H9 (cell line): ENCODE measurements at regions not wholly inside any gene's neighbourhood (a gene's known extent, or its start where the extent isn't known, plus 50 kb on each side); places are given as distances from the start of the nearest gene placed in this dataset.

ENCODE experiments used
- DNase-seq: peaks from one replicate; pipeline ENCODE4 v3.0.0-alpha.2; 2017
- H2AFZ ChIP-seq: one replicate; pipeline ENCODE4 v1.6.1; 2013; ENCODE audit warnings: mild to moderate bottlenecking, low read length, control low read depth, moderate library complexity
- H2AK5ac ChIP-seq: 2 replicates; pipeline ENCODE4 v1.6.1; 2013; ENCODE audit warnings: low read length, control low read depth, mixed read lengths; ENCODE audit not compliant: insufficient read length
- H2BK120ac ChIP-seq: one replicate; pipeline ENCODE4 v1.6.1; 2013; ENCODE audit warnings: low read depth, mild to moderate bottlenecking, low read length, control low read depth, inconsistent platforms; ENCODE audit not compliant: poor library complexity, severe bottlenecking
- H2BK12ac ChIP-seq: 2 replicates; pipeline ENCODE4 v1.6.1; 2013; ENCODE audit warnings: low read length, control low read depth, mixed read lengths, low read depth; ENCODE audit not compliant: insufficient read length
- H2BK15ac ChIP-seq: 2 replicates; pipeline ENCODE4 v1.6.1; 2013; ENCODE audit warnings: low read depth, low read length, control low read depth
- H2BK20ac ChIP-seq: one replicate; pipeline ENCODE4 v1.6.1; 2013; ENCODE audit warnings: low read depth, mild to moderate bottlenecking, low read length, control low read depth, inconsistent platforms; ENCODE audit not compliant: poor library complexity, severe bottlenecking
- H2BK5ac ChIP-seq: 2 replicates; pipeline ENCODE4 v1.6.1; 2013; ENCODE audit warnings: low read length, control low read depth, mixed read lengths; ENCODE audit not compliant: insufficient read length
- H3K14ac ChIP-seq: 2 replicates; pipeline ENCODE4 v1.6.1; 2013; ENCODE audit warnings: low read length, control low read depth; ENCODE audit not compliant: insufficient read depth
- H3K18ac ChIP-seq: 2 replicates; pipeline ENCODE4 v1.6.1; 2013; ENCODE audit warnings: low read depth, mild to moderate bottlenecking, mixed read lengths, low read length, control low read depth; ENCODE audit not compliant: insufficient read length
- H3K23ac ChIP-seq: 2 replicates; pipeline ENCODE4 v1.6.1; 2013; ENCODE audit warnings: low read length, control low read depth, mixed read lengths, low read depth; ENCODE audit not compliant: insufficient read length
- H3K23me2 ChIP-seq: 2 replicates; pipeline ENCODE4 v1.6.1; 2013; ENCODE audit warnings: low read depth, mild to moderate bottlenecking, mixed read lengths, low read length, control low read depth; ENCODE audit not compliant: insufficient read length, poor library complexity, severe bottlenecking
- H3K27ac ChIP-seq: 2 replicates; pipeline ENCODE4 v1.5.1; 2013; ENCODE audit warnings: low read length, control low read depth, mixed read lengths, low read depth; ENCODE audit not compliant: insufficient read length
- H3K27me3 ChIP-seq: 2 replicates; pipeline ENCODE4 v1.6.1; 2013; ENCODE audit warnings: low read length, control low read depth, inconsistent platforms; ENCODE audit not compliant: insufficient read depth
- H3K4ac ChIP-seq: 2 replicates; pipeline ENCODE4 v1.6.1; 2013; ENCODE audit warnings: low read depth, mild to moderate bottlenecking, control low read depth, inconsistent platforms, low read length, moderate library complexity
- H3K4me1 ChIP-seq: 2 replicates; pipeline ENCODE4 v1.6.1; 2013; ENCODE audit warnings: low read length, control low read depth, inconsistent platforms; ENCODE audit not compliant: insufficient read depth
- H3K4me2 ChIP-seq: 2 replicates; pipeline ENCODE4 v1.6.1; 2013; ENCODE audit warnings: low read length, control low read depth, mixed read lengths; ENCODE audit not compliant: insufficient read length, insufficient read depth
- H3K56ac ChIP-seq: 2 replicates; pipeline ENCODE4 v1.6.1; 2013; ENCODE audit warnings: low read depth, mild to moderate bottlenecking, mixed read lengths, low read length, control low read depth; ENCODE audit not compliant: insufficient read length
- H3K79me1 ChIP-seq: 2 replicates; pipeline ENCODE4 v1.6.1; 2013; ENCODE audit warnings: low read depth, mild to moderate bottlenecking, moderate library complexity, low read length, control low read depth, inconsistent platforms; ENCODE audit not compliant: insufficient read depth, poor library complexity, severe bottlenecking
- H3K79me2 ChIP-seq: 2 replicates; pipeline ENCODE4 v1.6.1; 2013; ENCODE audit warnings: low read length, control low read depth, inconsistent platforms; ENCODE audit not compliant: insufficient read depth
- H3K9ac ChIP-seq: 2 replicates; pipeline ENCODE4 v1.6.1; 2013; ENCODE audit warnings: low read length, control low read depth, mixed read lengths; ENCODE audit not compliant: insufficient read length; ENCODE audit errors: extremely low read depth
- H3K9me3 ChIP-seq: one replicate; pipeline ENCODE4 v1.6.1; 2013; ENCODE audit warnings: low read depth, low read length, inconsistent platforms; ENCODE audit not compliant: control insufficient read depth
- H3T11ph ChIP-seq: one replicate; pipeline ENCODE4 v1.6.1; 2013; ENCODE audit warnings: mild to moderate bottlenecking, low read length, control low read depth, inconsistent platforms
- H4K20me1 ChIP-seq: one replicate; pipeline ENCODE4 v1.6.1; 2013; ENCODE audit not compliant: control insufficient read depth, insufficient read length, insufficient read depth
- H4K5ac ChIP-seq: 2 replicates; pipeline ENCODE4 v1.6.1; 2013; ENCODE audit warnings: low read depth, mild to moderate bottlenecking, mixed read lengths, low read length, control low read depth; ENCODE audit not compliant: insufficient read length
- H4K8ac ChIP-seq: replicated peaks from 2 replicates; pipeline ENCODE4 v1.6.1; 2013; ENCODE audit warnings: low read length, control low read depth, mixed read lengths, low read depth; ENCODE audit not compliant: insufficient read length
- H4K91ac ChIP-seq: 2 replicates; pipeline ENCODE4 v1.6.1; 2013; ENCODE audit warnings: low read depth, mild to moderate bottlenecking, moderate library complexity, mixed read lengths, low read length, control low read depth; ENCODE audit not compliant: insufficient read length
- H3K27ac Mint-ChIP-seq, 3 experiments: 2 replicates in 2 of 3; 3 replicates in 1 of 3; pipeline ENCODE4 v1.8.0; 2020 to 2021; ENCODE audit warnings: mixed read lengths in 3 of 3, mild to moderate bottlenecking in 1 of 3, moderate library complexity in 1 of 3
- H3K27me3 Mint-ChIP-seq: 2 replicates; pipeline ENCODE4 v1.8.0; 2021; ENCODE audit warnings: low read depth, mild to moderate bottlenecking, moderate library complexity, mixed read lengths
- H3K36me3 Mint-ChIP-seq, 3 experiments: 2 replicates in 2 of 3; 3 replicates in 1 of 3; pipeline ENCODE4 v1.8.0; 2020 to 2021; ENCODE audit warnings: low read depth in 3 of 3, mixed read lengths in 3 of 3; ENCODE audit not compliant: insufficient read depth in 1 of 3
- H3K4me1 Mint-ChIP-seq, 2 experiments: 2 replicates each; pipeline ENCODE4 v1.8.0; 2020; ENCODE audit warnings: mixed read lengths in 2 of 2
- H3K4me3 Mint-ChIP-seq, 2 experiments: 2 replicates in 1 of 2; 3 replicates in 1 of 2; pipeline ENCODE4 v1.8.0; 2020 to 2021; ENCODE audit warnings: mild to moderate bottlenecking in 2 of 2, mixed read lengths in 2 of 2, moderate library complexity in 1 of 2
- H3K9me3 Mint-ChIP-seq, 2 experiments: 2 replicates in 1 of 2; 3 replicates in 1 of 2; pipeline ENCODE4 v1.8.0; 2020; ENCODE audit warnings: mild to moderate bottlenecking in 2 of 2, mixed read lengths in 2 of 2, moderate library complexity in 1 of 2
- CTCF ChIP-seq: fragments of 200-600 bp; sonication (generic); conservative IDR thresholded peaks from 3 replicates; pipeline ENCODE4 v1.8.0; 2021; ENCODE audit warnings: antibody characterized with exemption, mild to moderate bottlenecking
- WGBS: extraction: QIAGEN DNeasy Blood & Tissue Kit; methylation state at CpG from one replicate; pipeline ENCODE4 v1.1.7; 2013; ENCODE audit warnings: missing lambda C conversion rate, low lambda C conversion rate, mixed read lengths; ENCODE audit not compliant: insufficient read length; ENCODE audit errors: extremely low coverage; 5-methylcytosine and 5-hydroxymethylcytosine counted together

- H2BK20ac ChIP-seq, result no peak overlapping the region
- no peak for TF ChIP-seq CTCF
- Mint-ChIP-seq H3K9me3 (no peaks in the 10 kb centered on the region; a peak in 1 of 5 replicates), H3K36me3 (no peaks in the 10 kb centered on the region), H3K27me3 (peaks cover 8% of the 10 kb centered on the region), H3K4me1 (peaks cover 10 to 11% of the 10 kb centered on the region in 2 experiments), H3K4me3 (no peak overlapping the region), H3K27ac (no peak overlapping the region)
- H3K9me3 ChIP-seq, result no peaks in the 10 kb centered on the region
- H3K79me1 ChIP-seq, result no peaks in the 10 kb centered on the region
- no peak overlapping the region for H3K4ac ChIP-seq
- no peak overlapping the region for H2BK5ac ChIP-seq
- no peak overlapping the region for H4K8ac ChIP-seq
- no peak overlapping the region for H3K4me2 ChIP-seq
- no peak for DNase-seq
- WGBS, result no CpG with 5 or more reads among the region's 5 CpGs
- H2AK5ac ChIP-seq, result no peak overlapping the region
- H3T11ph ChIP-seq, result no peak overlapping the region
- no peak overlapping the region for H3K18ac ChIP-seq
- no peak overlapping the region for H4K5ac ChIP-seq
- H4K91ac ChIP-seq, result no peak overlapping the region
- no peak overlapping the region for H2BK120ac ChIP-seq
- no peak overlapping the region for H2BK15ac ChIP-seq
- no peaks in the 10 kb centered on the region for H4K20me1 ChIP-seq
- H3K9ac ChIP-seq, result no peak overlapping the region
- H3K23me2 ChIP-seq, result no peaks in the 10 kb centered on the region
- H3K4me1 ChIP-seq, result no peaks in the 10 kb centered on the region
- H3K56ac ChIP-seq, result no peak overlapping the region
- no peak overlapping the region for H2BK12ac ChIP-seq
- no peak overlapping the region for H3K14ac ChIP-seq
- H3K27ac ChIP-seq, result no peak overlapping the region
- H3K79me2 ChIP-seq, result no peaks in the 10 kb centered on the region
- H3K23ac ChIP-seq, result no peak overlapping the region
- H2AFZ ChIP-seq, result no peak overlapping the region
- no peaks in the 10 kb centered on the region for H3K27me3 ChIP-seq
Measured at GRCh38 chr20:24385547-24385946, 83.9 kb upstream of the SYNDIG1 start.
